ENCODE measurements at regions not wholly inside any gene's neighbourhood (a gene's known extent, or its start where the extent isn't known, plus 50 kb on each side); places are given as distances from the start of the nearest gene placed in this dataset.

GRCh38 chr10:10596256-10596655, 421.4 kb upstream of the CELF2 start:
- TF ChIP-seq, protein P1, sequence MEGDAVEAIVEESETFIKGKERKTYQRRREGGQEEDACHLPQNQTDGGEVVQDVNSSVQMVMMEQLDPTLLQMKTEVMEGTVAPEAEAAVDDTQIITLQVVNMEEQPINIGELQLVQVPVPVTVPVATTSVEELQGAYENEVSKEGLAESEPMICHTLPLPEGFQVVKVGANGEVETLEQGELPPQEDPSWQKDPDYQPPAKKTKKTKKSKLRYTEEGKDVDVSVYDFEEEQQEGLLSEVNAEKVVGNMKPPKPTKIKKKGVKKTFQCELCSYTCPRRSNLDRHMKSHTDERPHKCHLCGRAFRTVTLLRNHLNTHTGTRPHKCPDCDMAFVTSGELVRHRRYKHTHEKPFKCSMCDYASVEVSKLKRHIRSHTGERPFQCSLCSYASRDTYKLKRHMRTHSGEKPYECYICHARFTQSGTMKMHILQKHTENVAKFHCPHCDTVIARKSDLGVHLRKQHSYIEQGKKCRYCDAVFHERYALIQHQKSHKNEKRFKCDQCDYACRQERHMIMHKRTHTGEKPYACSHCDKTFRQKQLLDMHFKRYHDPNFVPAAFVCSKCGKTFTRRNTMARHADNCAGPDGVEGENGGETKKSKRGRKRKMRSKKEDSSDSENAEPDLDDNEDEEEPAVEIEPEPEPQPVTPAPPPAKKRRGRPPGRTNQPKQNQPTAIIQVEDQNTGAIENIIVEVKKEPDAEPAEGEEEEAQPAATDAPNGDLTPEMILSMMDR (IDR thresholded peaks at IDR 0.05; ENCODE audit: low read depth, low read length, missing control alignments) = no peak
- DNase-seq (ENCODE audit: extremely low read depth, low read depth) = no peak
- H3K4me3 ChIP-seq (replicated peaks; ENCODE audit: low read depth, low read length) = no peak overlapping the region

GRCh38 chr10:10598297-10598696, 419.4 kb upstream of the CELF2 start:
- TF ChIP-seq, protein P1 (IDR thresholded peaks at IDR 0.05; ENCODE audit: low read depth, low read length, missing control alignments) = no peak
- DNase-seq (ENCODE audit: extremely low read depth, low read depth) = no peak
- H3K4me3 ChIP-seq (replicated peaks; ENCODE audit: low read depth, low read length) = no peak overlapping the region

DNA sequence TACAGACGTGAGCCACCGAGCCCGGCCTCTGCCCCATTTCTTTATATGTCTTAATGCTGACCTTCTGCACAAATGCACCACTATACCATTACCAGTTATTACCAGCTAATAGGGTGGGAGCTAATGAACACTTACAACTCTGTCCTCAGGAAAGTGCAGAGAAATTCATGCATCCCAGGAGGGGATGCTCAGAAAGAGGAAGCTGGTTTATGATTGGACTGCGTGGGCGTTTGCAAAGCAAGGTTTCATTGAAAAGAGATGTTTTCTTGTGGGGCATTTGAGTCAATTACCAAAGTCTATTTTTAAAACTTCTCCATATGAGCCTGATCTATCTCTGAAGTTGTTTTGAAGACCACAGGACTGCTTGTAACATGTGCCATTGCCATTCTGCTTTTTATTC, 417.7 kb upstream of the CELF2 start:
- TF ChIP-seq, protein P1 (IDR thresholded peaks at IDR 0.05; ENCODE audit: low read depth, low read length, missing control alignments) = no peak
- no peak for DNase-seq (ENCODE audit: extremely low read depth, low read depth)
- no peak overlapping the region for H3K4me3 ChIP-seq (replicated peaks; ENCODE audit: low read depth, low read length)

DNA sequence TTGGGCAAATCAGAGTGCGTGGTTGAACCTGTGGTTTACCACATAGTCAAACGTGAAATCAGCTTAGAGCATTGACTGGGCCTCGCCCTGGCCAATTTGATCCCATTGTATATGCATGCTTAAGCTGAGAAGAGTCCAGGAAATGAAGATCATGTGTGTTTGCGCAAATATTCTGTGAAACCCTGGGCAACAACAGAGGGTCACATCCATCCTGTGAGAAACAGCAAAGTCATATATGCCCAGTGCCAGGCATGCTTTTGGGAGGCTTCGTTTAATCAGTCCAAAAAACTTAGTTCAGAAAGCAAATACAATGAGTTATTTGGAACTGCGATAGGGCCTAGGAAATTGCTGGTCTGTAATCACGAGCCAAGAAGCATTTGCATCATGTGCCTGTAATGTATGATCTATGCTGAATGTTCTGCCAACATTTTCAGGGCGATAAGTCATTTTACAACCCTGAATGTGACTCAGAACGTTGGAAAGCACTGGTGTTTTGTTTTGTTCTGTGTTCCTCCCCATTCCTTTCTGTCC, 412.1 kb upstream of the CELF2 start:
- TF ChIP-seq, protein P1 (IDR thresholded peaks at IDR 0.05; ENCODE audit: low read depth, low read length, missing control alignments) = no peak
- H3K4me3 ChIP-seq (replicated peaks; ENCODE audit: low read depth, low read length) = no peak overlapping the region
- peak; percentile 9 for DNase-seq (ENCODE audit: extremely low read depth, low read depth)

DNA sequence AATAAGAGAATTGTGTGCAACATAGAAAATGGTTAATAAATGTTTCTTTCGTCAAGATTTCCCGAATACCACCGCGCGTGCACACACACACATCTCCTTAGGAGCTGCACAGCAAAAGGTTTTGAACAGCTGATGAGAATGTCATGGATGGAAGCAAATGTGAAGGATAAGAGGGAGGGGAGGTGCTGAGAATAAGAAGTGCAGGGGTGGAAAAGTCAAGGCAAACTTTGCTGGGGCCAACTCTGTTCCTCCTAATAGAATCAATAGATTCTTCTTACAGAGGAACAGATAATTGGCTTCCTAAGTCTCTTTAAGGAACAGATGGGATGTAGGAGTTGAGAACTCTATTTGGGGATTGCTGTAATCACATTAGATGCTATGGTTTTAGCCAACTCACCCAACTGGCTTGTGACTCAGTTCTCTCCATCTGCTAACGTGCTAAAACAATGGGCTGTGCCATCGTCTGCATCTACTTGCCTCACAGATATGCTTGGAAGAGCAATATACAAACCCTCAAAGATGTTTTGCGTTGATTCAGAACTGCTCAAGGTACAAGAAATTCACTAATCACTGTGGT, 408.2 kb upstream of the CELF2 start:
- TF ChIP-seq, protein P1 (IDR thresholded peaks at IDR 0.05; ENCODE audit: low read depth, low read length, missing control alignments) = no peak
- no peak for DNase-seq (ENCODE audit: extremely low read depth, low read depth)
- no peak overlapping the region for H3K4me3 ChIP-seq (replicated peaks; ENCODE audit: low read depth, low read length)

DNA sequence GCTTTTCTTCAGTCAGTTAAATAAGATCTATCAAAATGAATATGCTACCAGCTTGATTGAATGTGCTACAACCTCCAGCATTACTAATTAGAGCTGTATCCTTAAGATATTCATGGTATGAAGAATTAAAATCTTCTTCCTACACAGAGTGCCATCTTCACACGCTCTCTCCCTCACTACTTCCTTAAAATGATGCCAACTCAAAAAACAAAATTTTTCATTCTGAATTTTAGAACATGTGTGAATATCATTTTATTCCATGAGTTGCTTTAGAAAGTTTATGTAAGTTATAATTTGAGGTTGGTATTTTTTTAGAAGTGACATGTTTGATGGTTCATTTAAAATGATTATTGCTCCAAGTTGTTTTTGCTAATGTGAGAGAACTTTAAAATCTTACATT, 407.5 kb upstream of the CELF2 start:
- TF ChIP-seq, protein P1 (IDR thresholded peaks at IDR 0.05; ENCODE audit: low read depth, low read length, missing control alignments) = no peak
- DNase-seq (ENCODE audit: extremely low read depth, low read depth) = no peak
- H3K4me3 ChIP-seq (replicated peaks; ENCODE audit: low read depth, low read length) = no peak overlapping the region

DNA sequence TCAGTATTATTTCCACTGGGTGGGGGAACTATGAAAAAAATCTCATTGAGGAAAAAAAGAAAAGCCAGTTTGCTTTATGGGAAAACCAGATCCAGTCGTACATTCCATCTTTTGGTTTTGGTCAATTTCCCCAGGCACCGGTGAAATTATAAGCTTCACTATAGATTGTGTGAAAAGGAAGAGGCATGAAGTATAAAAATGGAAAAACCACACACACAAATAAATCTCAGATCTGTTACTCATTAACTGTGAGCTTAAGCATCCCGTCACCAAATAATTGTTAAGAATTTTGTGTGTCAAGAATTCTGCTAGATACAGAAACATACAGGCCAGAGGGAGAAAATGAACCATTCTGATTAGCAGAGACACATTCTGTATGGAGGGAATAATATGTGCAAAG, 405.5 kb upstream of the CELF2 start:
- no peak overlapping the region for H3K4me3 ChIP-seq (replicated peaks; ENCODE audit: low read depth, low read length)
- DNase-seq (ENCODE audit: extremely low read depth, low read depth) = no peak
- TF ChIP-seq, protein P1 (IDR thresholded peaks at IDR 0.05; ENCODE audit: low read depth, low read length, missing control alignments) = no peak
